ENCODE measurements at regions not wholly inside any gene's neighbourhood (a gene's known extent, or its start where the extent isn't known, plus 50 kb on each side); places are given as distances from the start of the nearest gene placed in this dataset.
"Not testable (repeated sequence)": the region's sequence is repeated elsewhere in the genome, so short reads cannot be mapped to it uniquely, and the experiment has no call there.

- H3K27ac ChIP-seq (ENCODE audit: low read length) = no peak overlapping the region
- H3K9me3 ChIP-seq (ENCODE audit: control insufficient read depth, low read length) = no peaks in the 10 kb centered on the region
- no peaks in the 10 kb centered on the region for H3K4me1 ChIP-seq (ENCODE audit: control insufficient read depth, insufficient read depth, low read length)
- H3K27me3 ChIP-seq (ENCODE audit: control insufficient read depth, insufficient read depth) = no peaks in the 10 kb centered on the region
- intact Hi-C loops (cut with DNase I) = no loop called here
- 77% methylated on average over 2 of the region's 2 CpGs for WGBS
- no peak overlapping the region for H3K4me3 ChIP-seq (ENCODE audit: low read length)
- no peak for DNase-seq
- no peak for ATAC-seq
Measured at GRCh38 chr4:18155067-18156041, 133.8 kb upstream of the LCORL start.

DNA sequence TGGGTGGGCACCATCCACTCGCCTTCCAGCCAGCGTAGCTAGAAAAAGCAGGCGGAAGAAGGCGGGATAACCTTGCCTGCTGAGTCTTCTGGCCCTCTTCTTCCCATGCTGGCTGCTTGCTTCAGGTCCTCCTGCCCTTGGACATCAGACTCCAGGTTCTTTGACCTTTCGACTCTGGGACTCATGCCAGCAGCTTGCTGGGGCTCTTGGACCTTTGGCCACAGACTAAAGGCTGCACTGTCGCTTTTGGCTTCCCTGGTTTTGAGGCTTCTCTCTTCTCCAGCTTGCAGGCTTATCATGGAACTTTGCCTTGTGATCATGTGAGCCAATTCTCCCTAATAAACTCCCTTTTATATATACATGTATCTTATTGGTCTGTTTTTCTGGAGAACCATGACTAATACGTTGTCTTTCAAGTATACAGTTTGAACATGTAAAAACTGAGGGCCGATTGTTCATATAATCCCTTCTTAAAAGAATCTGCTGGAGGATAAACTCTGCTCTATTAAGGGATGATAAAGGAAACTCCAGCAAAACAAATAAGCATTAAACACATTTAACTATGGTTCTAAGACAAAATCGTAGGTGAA, 116.6 kb upstream of the LCORL start:
- Histone ChIP-seq H3K4me1 (ENCODE audit: control insufficient read depth, insufficient read depth, low read length) (no peaks in the 10 kb centered on the region), H3K9me3 (ENCODE audit: control insufficient read depth, low read length) (no peaks in the 10 kb centered on the region), H3K27me3 (ENCODE audit: control insufficient read depth, insufficient read depth) (no peaks in the 10 kb centered on the region), H3K27ac (ENCODE audit: low read length) (no peak overlapping the region), H3K4me3 (ENCODE audit: low read length) (no peak overlapping the region)
- DNase-seq (no peak), ATAC-seq (no peak)
- intact Hi-C loops (cut with DNase I) = no loop called here
- 89% methylated on average over 9 of the region's 9 CpGs for WGBS

- no peak overlapping the region for H3K27ac ChIP-seq (ENCODE audit: low read length)
- H3K27me3 ChIP-seq (ENCODE audit: control insufficient read depth, insufficient read depth) = no peaks in the 10 kb centered on the region
- DNase-seq (no peak), ATAC-seq (no peak)
- H3K9me3 ChIP-seq (ENCODE audit: control insufficient read depth, low read length) = no peaks in the 10 kb centered on the region
- H3K4me3 ChIP-seq (ENCODE audit: low read length) = no peak overlapping the region
- intact Hi-C loops (cut with DNase I) = no loop called here
- H3K4me1 ChIP-seq (ENCODE audit: control insufficient read depth, insufficient read depth, low read length) = no peaks in the 10 kb centered on the region
Measured at GRCh38 chr4:18134111-18134510, 112.6 kb upstream of the LCORL start.

- ATAC-seq (no peak), DNase-seq (no peak)
- no peak overlapping the region for H3K4me3 ChIP-seq (ENCODE audit: low read length)
- H3K27ac ChIP-seq (ENCODE audit: low read length) = no peak overlapping the region
- intact Hi-C loops (cut with DNase I) = no loop called here
- H3K9me3 ChIP-seq (ENCODE audit: control insufficient read depth, low read length) = no peaks in the 10 kb centered on the region
- 87% methylated on average over 3 of the region's 3 CpGs for WGBS
- no peaks in the 10 kb centered on the region for H3K27me3 ChIP-seq (ENCODE audit: control insufficient read depth, insufficient read depth)
- H3K4me1 ChIP-seq (ENCODE audit: control insufficient read depth, insufficient read depth, low read length) = no peaks in the 10 kb centered on the region
Measured at GRCh38 chr4:18130256-18130655, 108.7 kb upstream of the LCORL start.

- Histone ChIP-seq H3K27ac (ENCODE audit: low read length) (no peak overlapping the region), H3K27me3 (ENCODE audit: control insufficient read depth, insufficient read depth) (no peaks in the 10 kb centered on the region), H3K4me1 (ENCODE audit: control insufficient read depth, insufficient read depth, low read length) (no peaks in the 10 kb centered on the region), H3K9me3 (ENCODE audit: control insufficient read depth, low read length) (no peaks in the 10 kb centered on the region), H3K4me3 (ENCODE audit: low read length) (no peak overlapping the region)
- intact Hi-C loops (cut with DNase I) = no loop called here
- ATAC-seq = no peak
- DNase-seq = no peak
Measured at GRCh38 chr4:18128241-18128640, 106.7 kb upstream of the LCORL start.

DNA sequence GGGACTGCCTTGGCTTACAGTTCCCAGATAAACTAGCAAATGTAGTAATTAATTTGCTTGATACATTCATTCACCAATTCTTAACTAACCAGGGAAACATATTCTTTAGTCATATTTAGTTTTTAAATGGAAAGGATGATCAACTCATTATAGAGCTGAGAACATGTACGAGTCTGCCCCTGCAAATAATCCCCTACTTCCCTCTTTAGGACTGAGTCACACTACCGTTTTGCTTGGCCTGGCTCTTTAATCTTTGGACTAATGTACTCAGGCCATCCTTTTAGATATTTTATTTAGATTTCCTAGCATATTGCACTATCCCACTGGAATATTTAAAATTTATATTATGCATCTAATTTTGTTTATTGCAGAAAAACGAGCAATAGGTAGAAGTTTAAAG, 105.5 kb upstream of the LCORL start:
- Histone ChIP-seq H3K27me3 (ENCODE audit: control insufficient read depth, insufficient read depth) (no peaks in the 10 kb centered on the region), H3K9me3 (ENCODE audit: control insufficient read depth, low read length) (no peaks in the 10 kb centered on the region), H3K4me3 (ENCODE audit: low read length) (no peak overlapping the region), H3K27ac (ENCODE audit: low read length) (no peak overlapping the region), H3K4me1 (ENCODE audit: control insufficient read depth, insufficient read depth, low read length) (no peaks in the 10 kb centered on the region)
- intact Hi-C loops (cut with DNase I) = no loop called here
- DNase-seq (no peak), ATAC-seq (no peak)
- 57% methylated on average over 3 of the region's 3 CpGs for WGBS

DNA sequence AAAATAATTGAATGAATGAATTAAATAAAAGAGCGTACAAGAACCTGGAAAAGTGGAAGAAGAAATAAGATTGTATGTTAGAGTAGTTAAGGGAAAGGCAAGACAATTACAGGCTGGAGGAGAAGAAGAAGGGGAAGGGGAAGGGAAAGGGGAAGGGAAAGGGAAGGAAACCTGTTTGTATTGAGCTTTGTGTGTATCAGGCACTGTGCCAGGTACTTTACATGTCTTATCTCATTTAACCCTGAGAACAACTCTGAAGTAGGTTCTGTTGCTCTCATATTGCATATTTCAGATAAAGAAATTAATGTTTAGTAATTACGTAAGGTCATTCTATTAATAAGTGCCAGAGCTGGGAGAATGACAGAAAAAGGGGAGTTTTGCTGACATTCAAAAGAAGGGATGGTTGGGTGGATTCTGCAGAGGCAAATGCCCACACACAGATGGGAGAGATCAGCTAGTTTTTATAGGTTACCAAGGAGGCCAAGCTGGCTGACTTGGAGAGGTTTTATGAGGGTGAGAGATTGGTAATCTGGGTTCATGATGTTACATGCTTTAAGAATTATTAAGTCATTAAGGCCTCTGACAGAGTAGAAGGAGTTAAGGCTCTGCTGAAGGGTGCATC, 92.3 kb upstream of the LCORL start:
- DNase-seq (no peak), ATAC-seq (no peak)
- H3K4me1 ChIP-seq (ENCODE audit: control insufficient read depth, insufficient read depth, low read length) = no peaks in the 10 kb centered on the region
- intact Hi-C loops (cut with DNase I) = no loop called here
- WGBS = 65% methylated on average over 2 of the region's 2 CpGs
- H3K4me3 ChIP-seq (ENCODE audit: low read length) = no peak overlapping the region
- no peaks in the 10 kb centered on the region for H3K27me3 ChIP-seq (ENCODE audit: control insufficient read depth, insufficient read depth)
- no peaks in the 10 kb centered on the region for H3K9me3 ChIP-seq (ENCODE audit: control insufficient read depth, low read length)
- no peak overlapping the region for H3K27ac ChIP-seq (ENCODE audit: low read length)

DNA sequence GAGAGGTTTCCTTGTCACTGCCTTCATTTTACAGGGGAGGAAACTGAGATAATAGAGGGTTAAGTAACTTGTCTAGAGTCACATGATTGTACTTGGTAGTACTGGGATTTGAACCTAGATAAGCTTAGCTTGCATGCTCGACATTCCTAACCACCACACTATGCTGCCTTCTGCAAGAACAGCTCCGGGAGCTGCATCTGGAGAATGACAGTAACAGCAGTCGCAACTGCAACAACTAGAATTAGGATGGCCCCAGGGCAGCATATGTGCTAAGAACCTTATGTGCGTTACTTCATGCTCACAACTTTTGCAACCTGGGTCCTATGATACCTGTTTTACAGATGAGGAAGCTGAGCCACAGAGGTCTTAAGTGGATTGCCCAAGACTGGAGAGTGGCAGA, 89.5 kb upstream of the LCORL start:
- no peak overlapping the region for H3K27ac ChIP-seq (ENCODE audit: low read length)
- H3K4me3 ChIP-seq (ENCODE audit: low read length) = no peak overlapping the region
- intact Hi-C loops (cut with DNase I) = no loop called here
- H3K4me1 ChIP-seq (ENCODE audit: control insufficient read depth, insufficient read depth, low read length) = no peaks in the 10 kb centered on the region
- H3K9me3 ChIP-seq (ENCODE audit: control insufficient read depth, low read length) = no peaks in the 10 kb centered on the region
- WGBS = 52% methylated on average over 4 of the region's 4 CpGs
- DNase-seq (no peak), ATAC-seq (no peak)
- H3K27me3 ChIP-seq (ENCODE audit: control insufficient read depth, insufficient read depth) = no peaks in the 10 kb centered on the region

GRCh38 chr4:18110099-18110498, 88.5 kb upstream of the LCORL start:
- H3K9me3 ChIP-seq (ENCODE audit: control insufficient read depth, low read length) = no peaks in the 10 kb centered on the region
- intact Hi-C loops (cut with DNase I) = no loop called here
- H3K4me1 ChIP-seq (ENCODE audit: control insufficient read depth, insufficient read depth, low read length) = no peaks in the 10 kb centered on the region

DNA sequence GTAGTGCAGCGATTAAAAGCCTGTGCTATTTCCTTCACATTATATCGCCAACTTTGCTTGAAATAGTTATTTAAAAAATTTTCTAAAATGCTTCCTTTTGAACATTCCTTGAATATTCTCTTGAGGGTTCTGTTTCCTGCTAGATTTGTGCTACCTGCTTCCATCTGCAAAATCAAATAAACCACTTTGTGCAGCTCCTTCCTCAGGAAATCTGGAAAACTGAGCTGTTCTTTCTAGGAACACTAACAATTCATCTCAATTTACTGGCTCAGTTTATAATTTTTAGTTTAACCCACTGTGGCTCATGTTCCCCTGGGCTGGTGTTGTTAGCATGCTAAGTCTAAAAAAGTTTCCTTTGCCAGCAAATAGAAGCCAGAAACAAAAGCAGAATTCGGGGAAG, 88.1 kb upstream of the LCORL start:
- H3K9me3 ChIP-seq (ENCODE audit: control insufficient read depth, low read length) = no peaks in the 10 kb centered on the region
- H3K27ac ChIP-seq (ENCODE audit: low read length) = no peak overlapping the region
- DNase-seq = no peak
- ATAC-seq = no peak
- intact Hi-C loops (cut with DNase I) = no loop called here
- H3K27me3 ChIP-seq (ENCODE audit: control insufficient read depth, insufficient read depth) = no peaks in the 10 kb centered on the region
- H3K4me3 ChIP-seq (ENCODE audit: low read length) = no peak overlapping the region
- 38% methylated on average over 3 of the region's 3 CpGs for WGBS
- H3K4me1 ChIP-seq (ENCODE audit: control insufficient read depth, insufficient read depth, low read length) = no peaks in the 10 kb centered on the region

More at GRCh38 chr4:18110099-18110498, 88.5 kb upstream of the LCORL start:
- DNase-seq (no peak), ATAC-seq (no peak)
- Histone ChIP-seq H3K4me3 (ENCODE audit: low read length) (no peak overlapping the region), H3K27ac (ENCODE audit: low read length) (no peak overlapping the region), H3K27me3 (ENCODE audit: control insufficient read depth, insufficient read depth) (no peaks in the 10 kb centered on the region)
- 41% methylated on average over 6 of the region's 6 CpGs for WGBS

- intact Hi-C loops (cut with DNase I); H3K27ac ChIP-seq (ENCODE audit: low read length); ATAC-seq; H3K4me1 ChIP-seq (ENCODE audit: control insufficient read depth, insufficient read depth, low read length); H3K9me3 ChIP-seq (ENCODE audit: control insufficient read depth, low read length); DNase-seq; H3K4me3 ChIP-seq (ENCODE audit: low read length); H3K27me3 ChIP-seq (ENCODE audit: control insufficient read depth, insufficient read depth): not testable (repeated sequence)
- 78% methylated on average over 4 of the region's 4 CpGs for WGBS
Measured at GRCh38 chr4:18107848-18108528, 86.4 kb upstream of the LCORL start.

Measured in right cardiac atrium (tissue), 5 donors.